Adrenal gland (tissue), 9 donors: ENCODE measurements at regions not wholly inside any gene's neighbourhood (a gene's known extent, or its start where the extent isn't known, plus 50 kb on each side); places are given as distances from the start of the nearest gene placed in this dataset.

ENCODE experiments used
- DNase-seq, 7 donors: peaks; one replicate each; pipeline ENCODE4 v3.0.0-alpha.2; 2019 to 2020
- H3K27ac ChIP-seq, 5 donors: fragments of 200-600 bp; sonication (generic) in 4 of 5; 1 replicate in 3 of 5; 2 replicates in 2 of 5; pipeline versions ENCODE4 v1.5.1 to v1.8.0; 2016 to 2020; ENCODE audit warnings: mild to moderate bottlenecking in 1 of 5
- H3K27me3 ChIP-seq: fragments of 200-600 bp; 2 replicates; pipeline ENCODE4 v1.8.0; 2021
- H3K36me3 ChIP-seq, 2 donors: fragments of 200-600 bp; replicated peaks in 1 of 2; 1 replicate in 1 of 2; 2 replicates in 1 of 2; pipeline versions ENCODE4 v1.5.1 to v1.8.0; 2018 to 2022
- H3K4me1 ChIP-seq, 2 donors: fragments of 200-600 bp; replicated peaks in 1 of 2; 1 replicate in 1 of 2; 2 replicates in 1 of 2; pipeline versions ENCODE4 v1.5.1 to v1.8.0; 2018 to 2021
- H3K4me3 ChIP-seq, 4 donors: fragments of 200-600 bp; sonication (generic) in 3 of 4; one replicate each; pipeline ENCODE4 v1.5.1; 2016 to 2018
- H3K9me3 ChIP-seq, 3 donors: fragments of 200-600 bp; sonication (generic) in 1 of 3; replicated peaks in 1 of 3; 1 replicate in 2 of 3; 2 replicates in 1 of 3; pipeline versions ENCODE4 v1.5.1 to v1.8.0; 2016 to 2021
- POLR2A ChIP-seq, 2 donors: fragments of 450-650 bp; IDR thresholded peaks; one replicate each; pipeline ENCODE4 v1.6.1; 2017; ENCODE audit warnings: antibody characterized with exemption in 2 of 2, mild to moderate bottlenecking in 2 of 2, moderate library complexity in 1 of 2
- WGBS, 4 donors: extraction: QIAGEN DNeasy Blood & Tissue Kit in 2 of 4; methylation state at CpG; one replicate each; pipeline versions ENCODE4 v1.1.5 to v1.1.7; 2013 to 2017; 5-methylcytosine and 5-hydroxymethylcytosine counted together
- intact Hi-C, 2 donors: fragments of 100-400 bp; cut with DNase I; formaldehyde crosslinking; loops; one replicate each; pipeline versions ENCODE4 v1.14.1 to v1.15.0; 2022 to 2023
- TF ChIP-seq, protein P1 (sequence below), 6 experiments: fragments of 450-650 bp in 4 of 6; fragments of 200-600 bp in 2 of 6; sonication (generic) in 1 of 6; IDR thresholded peaks; 1 replicate in 5 of 6; 2 replicates in 1 of 6; pipeline versions ENCODE4 v1.5.1 to v1.8.0; 2016 to 2021; ENCODE audit warnings: antibody characterized with exemption in 6 of 6, mild to moderate bottlenecking in 2 of 6, moderate library complexity in 1 of 6
- donor health status: healthy with polysubstance abuse.
- donor health status: Bipolar disorder and iron deficiency.
- donor health status: DM: yes; HTN: yes; CAD: no.
- donor health status: DM: no; HTN: no; CAD: no.
- donor health status: DM: no; HTN: no; CAD: no.

DNA sequence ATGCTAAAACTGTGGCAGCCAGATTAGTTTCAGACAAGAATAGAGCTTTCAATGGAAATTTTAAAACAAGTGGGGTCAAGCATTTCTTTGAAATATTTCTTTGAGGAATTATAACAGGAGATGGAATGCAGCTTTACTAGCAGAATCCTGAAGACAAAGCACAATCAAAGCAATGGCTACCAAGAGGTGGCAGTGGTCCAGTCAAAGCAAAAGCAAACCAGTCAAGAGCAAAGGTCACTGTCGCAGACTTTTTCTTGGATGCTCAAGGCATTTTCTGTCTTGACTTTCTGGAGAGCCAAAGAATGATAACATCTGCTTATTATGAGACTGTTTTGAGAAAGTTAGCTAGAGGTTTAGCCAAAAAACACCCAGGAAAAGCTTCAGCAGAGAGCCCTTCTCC lies 351.2 kb upstream of the DLGAP1 start:
- intact Hi-C loops, result no loop called here
- Histone ChIP-seq H3K36me3 (no peaks in the 10 kb centered on the region), H3K9me3 (no peaks in the 10 kb centered on the region), H3K4me1 (no peaks in the 10 kb centered on the region), H3K27ac (no peak overlapping the region), H3K4me3 (no peak overlapping the region), H3K27me3 (no peaks in the 10 kb centered on the region)
- no peak for TF ChIP-seq POLR2A (IDR thresholded peaks at IDR 0.05)
- TF ChIP-seq, protein P1, sequence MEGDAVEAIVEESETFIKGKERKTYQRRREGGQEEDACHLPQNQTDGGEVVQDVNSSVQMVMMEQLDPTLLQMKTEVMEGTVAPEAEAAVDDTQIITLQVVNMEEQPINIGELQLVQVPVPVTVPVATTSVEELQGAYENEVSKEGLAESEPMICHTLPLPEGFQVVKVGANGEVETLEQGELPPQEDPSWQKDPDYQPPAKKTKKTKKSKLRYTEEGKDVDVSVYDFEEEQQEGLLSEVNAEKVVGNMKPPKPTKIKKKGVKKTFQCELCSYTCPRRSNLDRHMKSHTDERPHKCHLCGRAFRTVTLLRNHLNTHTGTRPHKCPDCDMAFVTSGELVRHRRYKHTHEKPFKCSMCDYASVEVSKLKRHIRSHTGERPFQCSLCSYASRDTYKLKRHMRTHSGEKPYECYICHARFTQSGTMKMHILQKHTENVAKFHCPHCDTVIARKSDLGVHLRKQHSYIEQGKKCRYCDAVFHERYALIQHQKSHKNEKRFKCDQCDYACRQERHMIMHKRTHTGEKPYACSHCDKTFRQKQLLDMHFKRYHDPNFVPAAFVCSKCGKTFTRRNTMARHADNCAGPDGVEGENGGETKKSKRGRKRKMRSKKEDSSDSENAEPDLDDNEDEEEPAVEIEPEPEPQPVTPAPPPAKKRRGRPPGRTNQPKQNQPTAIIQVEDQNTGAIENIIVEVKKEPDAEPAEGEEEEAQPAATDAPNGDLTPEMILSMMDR (IDR thresholded peaks at IDR 0.05), result no peak
- WGBS, 4 donors, result 61 to 70% (median 67%) methylated on average over 1 of the region's 1 CpG
- no peak for DNase-seq

GRCh38 chr18:4802296-4802695 lies 347.2 kb upstream of the DLGAP1 start:
- TF ChIP-seq, protein P1 (IDR thresholded peaks at IDR 0.05), result no peak
- no peak for TF ChIP-seq POLR2A (IDR thresholded peaks at IDR 0.05)
- no peak overlapping the region for H3K27ac ChIP-seq
- no peaks in the 10 kb centered on the region for H3K36me3 ChIP-seq
- H3K4me3 ChIP-seq, result no peak overlapping the region
- no peaks in the 10 kb centered on the region for H3K9me3 ChIP-seq
- H3K27me3 ChIP-seq, result no peaks in the 10 kb centered on the region
- no peaks in the 10 kb centered on the region for H3K4me1 ChIP-seq
- intact Hi-C loops, result no loop called here
- WGBS, 4 donors, result 58 to 85% (median 59%) methylated on average over 1 to 2 of the region's 2 CpGs
- no peak for DNase-seq

DNA sequence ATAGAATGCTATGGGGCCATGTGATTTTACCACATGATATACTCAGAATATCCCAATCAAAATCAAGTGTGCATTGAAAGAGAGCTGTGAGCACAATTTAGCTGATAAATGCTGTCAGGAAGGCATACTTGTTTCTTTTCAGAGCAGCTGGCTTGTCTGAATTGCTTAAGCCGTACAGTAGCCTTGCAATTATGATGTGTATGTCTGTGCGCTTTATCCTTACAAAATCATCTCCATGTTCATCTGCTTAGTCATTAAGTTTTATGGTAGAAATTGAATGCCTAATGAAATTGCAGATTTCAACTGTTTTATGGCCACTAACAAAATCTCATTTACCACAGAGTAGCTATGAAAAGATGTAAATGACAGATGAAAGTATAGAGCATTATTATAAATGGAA lies 346.0 kb upstream of the DLGAP1 start:
- Histone ChIP-seq H3K9me3 (no peaks in the 10 kb centered on the region), H3K36me3 (no peaks in the 10 kb centered on the region), H3K27me3 (no peaks in the 10 kb centered on the region), H3K27ac (no peak overlapping the region), H3K4me1 (no peaks in the 10 kb centered on the region), H3K4me3 (no peak overlapping the region)
- intact Hi-C loops, result no loop called here
- TF ChIP-seq POLR2A (IDR thresholded peaks at IDR 0.05), result no peak
- TF ChIP-seq, protein P1 (IDR thresholded peaks at IDR 0.05), result no peak
- no peak for DNase-seq
- 80 to 93% (median 82%) methylated on average over 2 of the region's 2 CpGs for WGBS, 4 donors

DNA sequence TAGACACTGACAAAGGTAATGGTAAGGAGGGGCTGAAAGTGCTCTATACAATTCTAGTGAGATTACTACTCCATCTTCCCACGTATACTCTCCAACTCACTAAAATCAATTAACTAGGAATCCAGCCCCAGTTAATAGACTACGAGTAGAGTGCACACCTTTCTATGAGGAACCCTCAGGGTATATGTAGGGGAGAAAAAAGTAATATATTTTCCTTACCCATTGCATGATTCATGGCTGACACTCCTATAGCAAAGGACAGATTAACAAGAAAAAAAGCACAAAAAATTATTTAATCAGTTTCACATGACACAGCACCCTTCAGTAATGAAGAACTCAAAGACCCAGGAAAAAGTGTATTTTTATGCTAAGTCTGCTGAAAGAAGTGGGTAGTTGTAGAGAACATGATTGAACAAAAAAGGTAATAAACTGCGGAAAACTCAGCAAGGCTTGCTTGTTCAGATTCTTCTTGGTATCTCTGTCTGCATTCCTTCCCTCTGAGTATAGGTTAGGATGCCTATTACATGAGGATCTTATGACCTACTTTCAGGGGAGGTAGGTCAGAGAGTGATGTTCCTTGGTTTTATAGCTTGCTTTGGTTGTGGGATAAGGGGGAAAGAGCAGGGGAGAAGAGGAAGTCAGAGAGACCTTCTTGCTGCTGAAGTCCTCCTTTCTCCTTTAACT lies 342.0 kb upstream of the DLGAP1 start:
- TF ChIP-seq POLR2A (IDR thresholded peaks at IDR 0.05), result no peak
- TF ChIP-seq, protein P1 (IDR thresholded peaks at IDR 0.05), result no peak
- Histone ChIP-seq H3K4me3 (no peak overlapping the region), H3K4me1 (no peaks in the 10 kb centered on the region), H3K36me3 (no peaks in the 10 kb centered on the region), H3K27ac (no peak overlapping the region), H3K27me3 (no peaks in the 10 kb centered on the region), H3K9me3 (no peaks in the 10 kb centered on the region)
- 50 to 54% (median 52%) methylated on average over 3 of the region's 3 CpGs for WGBS, 4 donors
- intact Hi-C loops, result no loop called here
- DNase-seq, result no peak
